Fibroblast of lung (primary cell): ENCODE measurements at regions not wholly inside any gene's neighbourhood (a gene's known extent, or its start where the extent isn't known, plus 50 kb on each side); places are given as distances from the start of the nearest gene placed in this dataset.

Experiments
- DNase-seq, 2 donors: peaks; one replicate each; pipeline versions ENCODE4 v3.0.0 to v3.0.0-alpha.2; 2010; ENCODE audit warnings: low read depth in 2 of 2
- H2AFZ ChIP-seq: 2 replicates; pipeline ENCODE4 v1.5.1; 2012; ENCODE audit warnings: low read length, control low read depth, inconsistent platforms
- H3K27ac ChIP-seq: 2 replicates; pipeline ENCODE4 v1.5.1; 2011; ENCODE audit warnings: low read length, control low read depth; ENCODE audit not compliant: insufficient read depth
- H3K27me3 ChIP-seq: 2 replicates; pipeline ENCODE4 v1.5.1; 2011; ENCODE audit warnings: mild to moderate bottlenecking, low read length; ENCODE audit not compliant: control insufficient read depth, insufficient read depth
- H3K36me3 ChIP-seq: 2 replicates; pipeline ENCODE4 v1.5.1; 2011; ENCODE audit warnings: low read length; ENCODE audit not compliant: control insufficient read depth, insufficient read depth
- H3K4me1 ChIP-seq: 2 replicates; pipeline ENCODE4 v1.5.1; 2011; ENCODE audit warnings: low read length; ENCODE audit not compliant: control insufficient read depth, insufficient read depth; ENCODE audit errors: extremely low read depth
- H3K4me2 ChIP-seq: 2 replicates; pipeline ENCODE4 v1.5.1; 2011; ENCODE audit warnings: low read length, control low read depth; ENCODE audit not compliant: insufficient read depth; ENCODE audit errors: extremely low read depth
- H3K4me3 ChIP-seq, 4 experiments: fragments of 200-600 bp in 1 of 4; sonication (generic) in 1 of 4; replicated peaks in 1 of 4; 2 replicates each; pipeline ENCODE4 v1.5.1; 2011 to 2016; ENCODE audit warnings: low read length in 4 of 4, low read depth in 3 of 4, mild to moderate bottlenecking in 3 of 4, control low read depth in 2 of 4, inconsistent platforms in 1 of 4, mixed read lengths in 1 of 4; ENCODE audit not compliant: insufficient read depth in 1 of 4; ENCODE audit errors: control extremely low read depth in 1 of 4
- H3K79me2 ChIP-seq: 2 replicates; pipeline ENCODE4 v1.5.1; 2012; ENCODE audit warnings: mild to moderate bottlenecking, low read length, inconsistent platforms; ENCODE audit not compliant: control insufficient read depth, insufficient read depth
- H3K9ac ChIP-seq: 2 replicates; pipeline ENCODE4 v1.5.1; 2011; ENCODE audit warnings: mild to moderate bottlenecking, low read length, control low read depth; ENCODE audit not compliant: insufficient read depth
- H3K9me3 ChIP-seq: 2 replicates; pipeline ENCODE4 v1.5.1; 2012; ENCODE audit warnings: low read depth, low read length; ENCODE audit not compliant: control insufficient read depth, insufficient read depth
- H4K20me1 ChIP-seq: 2 replicates; pipeline ENCODE4 v1.5.1; 2011; ENCODE audit warnings: low read length; ENCODE audit not compliant: control insufficient read depth, insufficient read depth; ENCODE audit errors: extremely low read depth
- EZH2 ChIP-seq: IDR thresholded peaks from 2 replicates; pipeline ENCODE4 v1.5.1; 2012; ENCODE audit warnings: low read length, control low read depth, mild to moderate bottlenecking; ENCODE audit errors: missing control alignments
- TF ChIP-seq, protein P1 (sequence below), 2 donors: IDR thresholded peaks in 1 of 2; conservative IDR thresholded peaks in 1 of 2; 1 replicate in 1 of 2; 2 replicates in 1 of 2; pipeline ENCODE4 v1.5.1; 2011 to 2012; ENCODE audit warnings: low read length in 2 of 2, control low read depth in 1 of 2, inconsistent platforms in 1 of 2, low read depth in 1 of 2, mild to moderate bottlenecking in 1 of 2

DNA sequence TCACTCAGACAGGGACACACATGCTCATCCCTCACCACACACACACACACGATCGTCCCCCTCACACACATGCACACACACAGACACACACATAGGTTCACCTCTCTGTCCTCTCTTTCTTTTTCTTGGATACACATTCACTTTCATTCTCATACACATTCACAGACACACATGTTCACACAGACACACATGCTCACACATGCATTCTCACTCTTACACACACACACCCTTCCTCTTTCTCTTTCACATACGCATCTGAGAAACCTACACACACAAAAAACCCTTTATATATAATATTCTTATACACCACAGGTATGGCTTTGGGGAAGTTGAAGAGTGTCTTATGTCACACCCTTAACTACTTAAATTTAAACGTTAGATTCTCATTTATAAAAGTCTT lies 248.6 kb upstream of the RUNX1 start:
- no peak for TF ChIP-seq EZH2
- TF ChIP-seq, protein P1, sequence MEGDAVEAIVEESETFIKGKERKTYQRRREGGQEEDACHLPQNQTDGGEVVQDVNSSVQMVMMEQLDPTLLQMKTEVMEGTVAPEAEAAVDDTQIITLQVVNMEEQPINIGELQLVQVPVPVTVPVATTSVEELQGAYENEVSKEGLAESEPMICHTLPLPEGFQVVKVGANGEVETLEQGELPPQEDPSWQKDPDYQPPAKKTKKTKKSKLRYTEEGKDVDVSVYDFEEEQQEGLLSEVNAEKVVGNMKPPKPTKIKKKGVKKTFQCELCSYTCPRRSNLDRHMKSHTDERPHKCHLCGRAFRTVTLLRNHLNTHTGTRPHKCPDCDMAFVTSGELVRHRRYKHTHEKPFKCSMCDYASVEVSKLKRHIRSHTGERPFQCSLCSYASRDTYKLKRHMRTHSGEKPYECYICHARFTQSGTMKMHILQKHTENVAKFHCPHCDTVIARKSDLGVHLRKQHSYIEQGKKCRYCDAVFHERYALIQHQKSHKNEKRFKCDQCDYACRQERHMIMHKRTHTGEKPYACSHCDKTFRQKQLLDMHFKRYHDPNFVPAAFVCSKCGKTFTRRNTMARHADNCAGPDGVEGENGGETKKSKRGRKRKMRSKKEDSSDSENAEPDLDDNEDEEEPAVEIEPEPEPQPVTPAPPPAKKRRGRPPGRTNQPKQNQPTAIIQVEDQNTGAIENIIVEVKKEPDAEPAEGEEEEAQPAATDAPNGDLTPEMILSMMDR (conservative IDR thresholded peaks at IDR 0.05 in 1 of 2, IDR thresholded peaks at IDR 0.05 in 1 of 2; ENCODE audit: low read depth in 1 of 2, low read length in 2 of 2) = no peak
- DNase-seq = no peak
- no peak overlapping the region for H3K4me3 ChIP-seq
- H3K9me3 ChIP-seq = no peaks in the 10 kb centered on the region
- no peaks in the 10 kb centered on the region for H3K4me1 ChIP-seq
- H3K36me3 ChIP-seq = no peaks in the 10 kb centered on the region
- no peak overlapping the region for H3K27ac ChIP-seq
- H4K20me1 ChIP-seq = no peaks in the 10 kb centered on the region
- H3K27me3 ChIP-seq = no peaks in the 10 kb centered on the region
- H3K9ac ChIP-seq = no peak overlapping the region
- no peak overlapping the region for H3K4me2 ChIP-seq
- H2AFZ ChIP-seq = no peak overlapping the region
- no peaks in the 10 kb centered on the region for H3K79me2 ChIP-seq

DNA sequence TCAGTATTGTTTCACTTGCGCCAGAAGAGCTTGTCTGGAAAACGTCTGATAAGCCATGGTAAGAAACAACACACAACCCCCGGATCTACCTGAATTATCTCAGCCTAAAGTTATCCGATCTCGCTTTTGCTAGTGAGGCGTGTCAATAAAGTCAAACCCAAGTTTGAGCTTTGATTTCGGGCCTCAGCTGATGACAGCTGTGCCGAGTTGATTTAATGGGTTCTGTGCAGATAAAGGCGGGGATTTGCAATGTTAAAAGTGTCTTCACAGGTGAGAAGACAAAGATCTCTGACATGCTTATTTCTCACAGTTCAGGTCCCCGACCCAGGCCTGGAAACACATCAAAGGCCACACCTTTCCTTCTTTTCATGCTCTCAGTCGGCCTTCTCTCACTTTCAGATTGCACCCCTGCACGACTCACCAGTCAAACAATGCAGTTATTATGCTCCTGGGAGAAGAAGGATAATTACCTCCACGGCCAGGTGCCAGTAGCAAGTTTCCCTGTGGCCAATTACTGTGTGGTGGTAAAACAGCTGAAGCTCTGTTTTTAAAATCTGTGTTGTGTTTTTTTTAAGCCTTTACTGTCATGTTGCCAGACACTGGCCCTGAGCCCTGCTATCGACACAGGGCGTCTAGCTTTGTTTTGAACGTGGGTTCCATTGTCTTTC lies 245.3 kb upstream of the RUNX1 start:
- Histone ChIP-seq H3K79me2 (no peaks in the 10 kb centered on the region), H3K36me3 (no peaks in the 10 kb centered on the region), H3K4me1 (no peaks in the 10 kb centered on the region), H3K9ac (no peak overlapping the region), H3K27me3 (no peaks in the 10 kb centered on the region), H3K4me2 (no peak overlapping the region), H3K27ac (no peak overlapping the region), H3K4me3 (no peak overlapping the region), H3K9me3 (no peaks in the 10 kb centered on the region), H4K20me1 (no peaks in the 10 kb centered on the region), H2AFZ (no peak overlapping the region)
- no peak for DNase-seq
- TF ChIP-seq EZH2 = no peak
- TF ChIP-seq, protein P1 (conservative IDR thresholded peaks at IDR 0.05 in 1 of 2, IDR thresholded peaks at IDR 0.05 in 1 of 2; ENCODE audit: low read depth in 1 of 2, low read length in 2 of 2) = no peak

DNA sequence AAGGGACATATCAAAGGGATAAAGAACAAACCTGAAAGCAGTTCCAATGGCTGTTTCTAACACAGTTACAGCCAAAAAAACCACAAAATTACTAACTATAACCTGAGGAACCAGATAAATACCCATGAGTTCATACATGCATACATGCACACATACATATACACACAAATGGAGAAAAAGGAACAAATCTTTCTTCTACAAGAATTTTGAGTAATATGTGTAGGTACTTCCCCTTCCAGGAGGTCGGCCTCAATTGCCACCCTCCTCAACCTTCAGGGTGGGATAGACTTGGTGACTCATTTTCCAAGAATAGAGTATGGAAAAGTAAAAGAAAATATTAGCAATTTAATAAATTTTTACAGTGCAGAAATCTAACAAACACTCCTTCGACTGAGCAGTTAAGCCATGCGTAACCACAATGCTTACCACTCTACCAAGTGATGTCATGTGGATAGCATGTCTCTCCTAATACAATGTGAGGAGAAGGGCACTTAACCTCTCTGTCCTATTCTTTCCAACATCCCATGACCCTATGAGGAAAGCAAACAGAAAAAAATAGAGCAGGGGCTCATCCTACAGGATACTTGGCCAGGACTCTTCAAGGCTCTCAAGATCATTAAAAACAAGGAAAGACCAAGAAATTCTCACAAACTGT lies 243.0 kb upstream of the RUNX1 start:
- Histone ChIP-seq H3K4me2 (no peak overlapping the region), H3K27ac (no peak overlapping the region)
- peak; percentile 10 to 72 for DNase-seq

More for the DNA sequence above, 243.0 kb upstream of the RUNX1 start:
- no peak overlapping the region for H2AFZ ChIP-seq
- H3K27me3 ChIP-seq = no peaks in the 10 kb centered on the region
- H4K20me1 ChIP-seq = no peaks in the 10 kb centered on the region
- H3K9ac ChIP-seq = no peak overlapping the region
- no peaks in the 10 kb centered on the region for H3K9me3 ChIP-seq
- H3K4me1 ChIP-seq = no peaks in the 10 kb centered on the region
- no peak for TF ChIP-seq EZH2
- TF ChIP-seq, protein P1 (conservative IDR thresholded peaks at IDR 0.05 in 1 of 2, IDR thresholded peaks at IDR 0.05 in 1 of 2; ENCODE audit: low read depth in 1 of 2, low read length in 2 of 2) = no peak
- H3K4me3 ChIP-seq = no peak overlapping the region
- H3K79me2 ChIP-seq = no peaks in the 10 kb centered on the region
- no peaks in the 10 kb centered on the region for H3K36me3 ChIP-seq
